ENCODE measurements at regions not wholly inside any gene's neighbourhood (a gene's known extent, or its start where the extent isn't known, plus 50 kb on each side); places are given as distances from the start of the nearest gene placed in this dataset.

DNA sequence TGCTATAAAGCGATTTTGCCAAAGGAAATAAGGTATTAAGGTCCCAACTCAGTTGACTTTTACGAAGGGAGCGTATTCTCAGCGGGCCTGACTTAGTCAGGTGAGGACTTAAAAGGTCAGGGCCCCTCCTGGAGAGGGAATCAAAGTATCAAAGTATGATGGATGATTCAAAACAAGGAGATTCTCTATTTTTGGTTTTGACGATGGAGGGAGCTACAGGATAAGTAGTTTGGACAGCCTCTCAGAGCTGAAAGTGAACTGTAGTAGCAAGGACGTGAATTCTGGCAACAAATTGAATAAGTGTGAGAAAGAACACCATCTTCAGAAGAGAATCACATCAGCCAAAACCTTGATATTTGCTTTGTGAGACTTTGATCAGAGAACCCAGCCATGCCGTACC, 1186.5 kb downstream of the SI start:
- no peaks in the 10 kb centered on the region for H3K79me1 ChIP-seq (ENCODE audit: low read length)
- no peak overlapping the region for H2BK5ac ChIP-seq (ENCODE audit: low read length)
- H4K5ac ChIP-seq (ENCODE audit: low read length) = no peak overlapping the region
- H3K4me1 ChIP-seq (ENCODE audit: control insufficient read depth, low read depth, low read length) = no peaks in the 10 kb centered on the region
- H3K4ac ChIP-seq (ENCODE audit: low read depth, low read length) = no peak overlapping the region
- no peak overlapping the region for H3K9ac ChIP-seq (ENCODE audit: low read length)
- no peak overlapping the region for H3K56ac ChIP-seq (ENCODE audit: low read length)
- H3K4me2 ChIP-seq (ENCODE audit: low read length) = no peak overlapping the region
- H4K8ac ChIP-seq (ENCODE audit: low read depth, low read length) = no peak overlapping the region
- no peak overlapping the region for H3K23ac ChIP-seq (ENCODE audit: low read length)
- no peak overlapping the region for H2BK15ac ChIP-seq (replicated peaks; ENCODE audit: low read depth)
- H3K27ac ChIP-seq (ENCODE audit: low read depth, low read length) = no peak overlapping the region
- H3K79me2 ChIP-seq (ENCODE audit: control insufficient read depth, insufficient read depth, low read length) = no peaks in the 10 kb centered on the region
- no peaks in the 10 kb centered on the region for H3K36me3 ChIP-seq (ENCODE audit: control insufficient read depth, insufficient read depth, low read length)
- no peak for DNase-seq
- H2AK5ac ChIP-seq (ENCODE audit: low read length) = no peak overlapping the region
- H3K18ac ChIP-seq (ENCODE audit: low read length) = peak overlapping the region; percentile 68
- H3K27me3 ChIP-seq (ENCODE audit: insufficient read depth, low read length, poor library complexity) = no peaks in the 10 kb centered on the region
- no CpG with 5 or more reads among the region's 7 CpGs for WGBS (ENCODE audit: extremely low coverage, insufficient coverage, low lambda C conversion rate)
- H2BK120ac ChIP-seq (ENCODE audit: low read depth, low read length) = no peak overlapping the region
- no peak overlapping the region for H3K4me3 ChIP-seq (ENCODE audit: low read length)

DNA sequence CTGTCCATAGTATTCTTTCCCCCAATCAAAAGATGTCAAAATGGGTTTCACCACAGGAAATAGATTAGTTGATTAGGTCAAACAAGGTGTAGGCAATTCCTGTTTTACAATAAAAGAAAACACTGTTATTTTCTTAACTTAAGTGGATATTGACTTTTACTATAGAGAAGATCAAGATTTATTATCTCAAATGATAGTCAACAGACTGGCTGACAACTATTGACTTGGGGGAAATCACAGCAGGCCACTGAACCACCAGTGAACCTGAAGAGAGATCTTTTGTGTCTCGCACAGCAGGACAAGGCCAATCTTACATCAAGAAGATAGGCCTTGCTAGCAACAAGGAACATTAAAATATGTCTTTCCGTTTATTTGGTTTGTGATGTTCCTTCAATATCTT, 1187.6 kb downstream of the SI start:
- H2AK5ac ChIP-seq (ENCODE audit: low read length) = no peak overlapping the region
- no peak overlapping the region for H3K18ac ChIP-seq (ENCODE audit: low read length)
- H3K4ac ChIP-seq (ENCODE audit: low read depth, low read length) = no peak overlapping the region
- no CpG with 5 or more reads among the region's 2 CpGs for WGBS (ENCODE audit: extremely low coverage, insufficient coverage, low lambda C conversion rate)
- H3K23ac ChIP-seq (ENCODE audit: low read length) = no peak overlapping the region
- H3K79me2 ChIP-seq (ENCODE audit: control insufficient read depth, insufficient read depth, low read length) = no peaks in the 10 kb centered on the region
- no peaks in the 10 kb centered on the region for H3K27me3 ChIP-seq (ENCODE audit: insufficient read depth, low read length, poor library complexity)
- H4K8ac ChIP-seq (ENCODE audit: low read depth, low read length) = no peak overlapping the region
- H2BK120ac ChIP-seq (ENCODE audit: low read depth, low read length) = no peak overlapping the region
- no peaks in the 10 kb centered on the region for H3K79me1 ChIP-seq (ENCODE audit: low read length)
- H3K27ac ChIP-seq (ENCODE audit: low read depth, low read length) = no peak overlapping the region
- no peak overlapping the region for H4K5ac ChIP-seq (ENCODE audit: low read length)
- DNase-seq = peak; percentile 87
- H2BK15ac ChIP-seq (replicated peaks; ENCODE audit: low read depth) = no peak overlapping the region
- H3K56ac ChIP-seq (ENCODE audit: low read length) = no peak overlapping the region
- H3K4me1 ChIP-seq (ENCODE audit: control insufficient read depth, low read depth, low read length) = no peaks in the 10 kb centered on the region
- no peak overlapping the region for H3K4me3 ChIP-seq (ENCODE audit: low read length)
- H2BK5ac ChIP-seq (ENCODE audit: low read length) = no peak overlapping the region
- no peak overlapping the region for H3K9ac ChIP-seq (ENCODE audit: low read length)
- H3K36me3 ChIP-seq (ENCODE audit: control insufficient read depth, insufficient read depth, low read length) = no peaks in the 10 kb centered on the region
- no peak overlapping the region for H3K4me2 ChIP-seq (ENCODE audit: low read length)

DNA sequence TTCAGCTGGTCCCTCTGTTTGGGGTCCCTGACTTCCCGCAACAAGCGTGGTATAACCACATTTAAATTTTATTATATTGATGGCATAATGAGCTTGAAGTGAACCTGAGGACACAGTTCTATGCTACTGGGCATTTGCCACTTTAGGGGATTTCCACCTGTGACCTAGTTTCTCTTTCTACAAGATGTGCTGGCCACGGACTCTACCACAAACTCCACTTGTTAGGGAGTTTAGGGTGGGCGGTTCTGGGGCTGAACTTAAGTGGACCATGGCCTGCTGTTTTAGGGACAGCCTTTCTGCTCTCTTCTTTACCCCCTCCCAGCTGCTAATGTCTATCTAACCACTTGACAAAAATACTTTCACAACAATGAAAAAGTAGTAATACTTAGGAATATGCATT, 1199.1 kb downstream of the SI start:
- Histone ChIP-seq H3K27me3 (ENCODE audit: insufficient read depth, low read length, poor library complexity) (no peaks in the 10 kb centered on the region), H3K4me1 (ENCODE audit: control insufficient read depth, low read depth, low read length) (no peaks in the 10 kb centered on the region), H3K9ac (ENCODE audit: low read length) (no peak overlapping the region), H3K4ac (ENCODE audit: low read depth, low read length) (no peak overlapping the region), H3K4me3 (ENCODE audit: low read length) (no peak overlapping the region), H2BK5ac (ENCODE audit: low read length) (no peak overlapping the region), H2AK5ac (ENCODE audit: low read length) (no peak overlapping the region), H4K8ac (ENCODE audit: low read depth, low read length) (no peak overlapping the region), H3K23ac (ENCODE audit: low read length) (no peak overlapping the region), H3K27ac (ENCODE audit: low read depth, low read length) (no peak overlapping the region), H2BK15ac (replicated peaks; ENCODE audit: low read depth) (no peak overlapping the region), H3K79me1 (ENCODE audit: low read length) (no peaks in the 10 kb centered on the region), H4K5ac (ENCODE audit: low read length) (no peak overlapping the region), H2BK120ac (ENCODE audit: low read depth, low read length) (no peak overlapping the region), H3K56ac (ENCODE audit: low read length) (no peak overlapping the region), H3K36me3 (ENCODE audit: control insufficient read depth, insufficient read depth, low read length) (no peaks in the 10 kb centered on the region), H3K79me2 (ENCODE audit: control insufficient read depth, insufficient read depth, low read length) (no peaks in the 10 kb centered on the region), H3K4me2 (ENCODE audit: low read length) (no peak overlapping the region), H3K18ac (ENCODE audit: low read length) (no peak overlapping the region)
- no CpG with 5 or more reads among the region's 4 CpGs for WGBS (ENCODE audit: extremely low coverage, insufficient coverage, low lambda C conversion rate)
- DNase-seq = no peak

DNA sequence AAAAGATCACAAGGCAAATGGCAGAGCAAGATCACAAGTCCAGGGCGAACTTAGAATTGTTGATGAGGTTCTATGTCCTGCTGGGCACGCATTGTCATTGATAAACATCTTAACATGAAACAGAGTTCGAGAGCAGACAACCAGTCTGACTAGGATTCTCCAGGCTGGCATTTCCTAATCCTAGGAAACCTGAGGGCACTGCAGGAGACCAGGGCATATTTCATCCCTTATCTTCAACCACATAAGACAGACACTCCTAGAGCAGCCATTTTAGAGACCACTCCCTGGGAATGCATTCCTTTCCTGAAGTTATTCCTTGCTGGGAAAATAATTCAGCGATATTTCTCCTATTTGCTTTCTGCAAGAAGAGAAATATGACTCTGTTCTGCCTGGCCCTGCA, 1199.9 kb downstream of the SI start:
- Histone ChIP-seq H3K18ac (ENCODE audit: low read length) (no peak overlapping the region), H2AK5ac (ENCODE audit: low read length) (no peak overlapping the region), H3K79me2 (ENCODE audit: control insufficient read depth, insufficient read depth, low read length) (no peaks in the 10 kb centered on the region), H2BK120ac (ENCODE audit: low read depth, low read length) (no peak overlapping the region), H3K27me3 (ENCODE audit: insufficient read depth, low read length, poor library complexity) (no peaks in the 10 kb centered on the region), H3K4me3 (ENCODE audit: low read length) (no peak overlapping the region), H3K56ac (ENCODE audit: low read length) (no peak overlapping the region), H4K8ac (ENCODE audit: low read depth, low read length) (no peak overlapping the region), H3K79me1 (ENCODE audit: low read length) (no peaks in the 10 kb centered on the region), H3K4me1 (ENCODE audit: control insufficient read depth, low read depth, low read length) (no peaks in the 10 kb centered on the region), H4K5ac (ENCODE audit: low read length) (no peak overlapping the region), H2BK5ac (ENCODE audit: low read length) (no peak overlapping the region), H3K9ac (ENCODE audit: low read length) (no peak overlapping the region), H2BK15ac (replicated peaks; ENCODE audit: low read depth) (no peak overlapping the region), H3K36me3 (ENCODE audit: control insufficient read depth, insufficient read depth, low read length) (no peaks in the 10 kb centered on the region), H3K27ac (ENCODE audit: low read depth, low read length) (no peak overlapping the region), H3K23ac (ENCODE audit: low read length) (no peak overlapping the region), H3K4ac (ENCODE audit: low read depth, low read length) (no peak overlapping the region), H3K4me2 (ENCODE audit: low read length) (no peak overlapping the region)
- DNase-seq = peak; percentile 37
- WGBS (ENCODE audit: extremely low coverage, insufficient coverage, low lambda C conversion rate) = no CpG with 5 or more reads among the region's 4 CpGs

DNA sequence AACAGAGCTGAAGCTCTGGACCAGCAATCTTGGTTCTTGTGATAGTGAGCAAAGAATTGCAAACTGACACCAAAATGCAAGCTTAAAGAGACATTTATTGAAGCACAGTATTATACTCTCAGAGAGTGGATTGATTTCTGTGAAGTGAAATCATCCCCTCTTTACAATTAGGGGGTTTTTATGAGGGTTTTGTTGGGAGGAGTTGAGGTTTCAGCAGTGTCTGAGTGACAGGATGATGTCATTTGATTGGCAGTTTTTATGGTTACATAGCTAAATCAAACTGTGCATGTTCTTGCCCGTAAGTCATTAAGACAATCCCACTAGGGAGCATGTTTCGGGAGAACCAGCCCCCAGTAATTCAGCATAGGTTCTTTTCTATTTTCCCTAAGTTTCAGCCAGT, 1200.5 kb downstream of the SI start:
- no peak overlapping the region for H3K4me3 ChIP-seq (ENCODE audit: low read length)
- H3K79me1 ChIP-seq (ENCODE audit: low read length) = no peaks in the 10 kb centered on the region
- H2BK120ac ChIP-seq (ENCODE audit: low read depth, low read length) = no peak overlapping the region
- no peak overlapping the region for H2AK5ac ChIP-seq (ENCODE audit: low read length)
- H3K79me2 ChIP-seq (ENCODE audit: control insufficient read depth, insufficient read depth, low read length) = no peaks in the 10 kb centered on the region
- no peak overlapping the region for H2BK5ac ChIP-seq (ENCODE audit: low read length)
- H4K5ac ChIP-seq (ENCODE audit: low read length) = no peak overlapping the region
- no peak overlapping the region for H3K23ac ChIP-seq (ENCODE audit: low read length)
- no peak overlapping the region for H3K9ac ChIP-seq (ENCODE audit: low read length)
- no peak overlapping the region for H3K4me2 ChIP-seq (ENCODE audit: low read length)
- H2BK15ac ChIP-seq (replicated peaks; ENCODE audit: low read depth) = no peak overlapping the region
- no peaks in the 10 kb centered on the region for H3K36me3 ChIP-seq (ENCODE audit: control insufficient read depth, insufficient read depth, low read length)
- no peak overlapping the region for H3K56ac ChIP-seq (ENCODE audit: low read length)
- H3K18ac ChIP-seq (ENCODE audit: low read length) = no peak overlapping the region
- H3K27me3 ChIP-seq (ENCODE audit: insufficient read depth, low read length, poor library complexity) = no peaks in the 10 kb centered on the region
- WGBS (ENCODE audit: extremely low coverage, insufficient coverage, low lambda C conversion rate) = no CpG with 5 or more reads among the region's 2 CpGs
- H3K4me1 ChIP-seq (ENCODE audit: control insufficient read depth, low read depth, low read length) = no peaks in the 10 kb centered on the region
- H3K27ac ChIP-seq (ENCODE audit: low read depth, low read length) = no peak overlapping the region
- no peak for DNase-seq
- no peak overlapping the region for H4K8ac ChIP-seq (ENCODE audit: low read depth, low read length)
- H3K4ac ChIP-seq (ENCODE audit: low read depth, low read length) = no peak overlapping the region

DNA sequence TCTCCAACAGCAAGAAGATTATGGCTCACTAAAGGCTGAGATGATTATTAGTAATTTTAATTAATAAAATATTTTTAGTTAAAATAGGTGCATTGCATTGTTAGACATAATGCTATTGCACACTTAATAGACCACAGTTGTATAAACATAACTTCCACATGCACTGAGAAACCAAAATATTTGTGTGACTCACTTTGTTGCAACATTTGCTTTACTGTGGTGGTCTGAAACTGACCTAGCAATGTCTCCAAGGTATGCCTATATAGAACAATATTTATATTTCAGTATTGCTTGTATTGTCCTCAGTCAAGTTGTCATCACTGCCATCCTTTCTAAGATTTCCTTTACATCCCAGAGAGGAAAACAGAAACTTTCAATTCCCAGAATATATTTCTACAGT, 1215.2 kb downstream of the SI start:
- H3K27me3 ChIP-seq (ENCODE audit: insufficient read depth, low read length, poor library complexity) = no peaks in the 10 kb centered on the region
- no peak overlapping the region for H2BK5ac ChIP-seq (ENCODE audit: low read length)

More for the DNA sequence above, 1215.2 kb downstream of the SI start:
- Histone ChIP-seq H3K79me1 (ENCODE audit: low read length) (no peaks in the 10 kb centered on the region), H4K5ac (ENCODE audit: low read length) (no peak overlapping the region), H3K4me1 (ENCODE audit: control insufficient read depth, low read depth, low read length) (no peaks in the 10 kb centered on the region), H3K79me2 (ENCODE audit: control insufficient read depth, insufficient read depth, low read length) (no peaks in the 10 kb centered on the region), H3K36me3 (ENCODE audit: control insufficient read depth, insufficient read depth, low read length) (no peaks in the 10 kb centered on the region), H3K27ac (ENCODE audit: low read depth, low read length) (no peak overlapping the region), H3K4ac (ENCODE audit: low read depth, low read length) (no peak overlapping the region), H3K23ac (ENCODE audit: low read length) (no peak overlapping the region), H2BK120ac (ENCODE audit: low read depth, low read length) (no peak overlapping the region), H2BK15ac (replicated peaks; ENCODE audit: low read depth) (no peak overlapping the region), H2AK5ac (ENCODE audit: low read length) (no peak overlapping the region), H4K8ac (ENCODE audit: low read depth, low read length) (no peak overlapping the region), H3K9ac (ENCODE audit: low read length) (no peak overlapping the region), H3K56ac (ENCODE audit: low read length) (no peak overlapping the region), H3K18ac (ENCODE audit: low read length) (no peak overlapping the region), H3K4me2 (ENCODE audit: low read length) (no peak overlapping the region), H3K4me3 (ENCODE audit: low read length) (no peak overlapping the region)
- no peak for DNase-seq

Data from mesendoderm (in vitro differentiated cells).